ENCODE measurements at regions not wholly inside any gene's neighbourhood (a gene's known extent, or its start where the extent isn't known, plus 50 kb on each side); places are given as distances from the start of the nearest gene placed in this dataset.
"Not testable (repeated sequence)": the region's sequence is repeated elsewhere in the genome, so short reads cannot be mapped to it uniquely, and the experiment has no call there.

DNA sequence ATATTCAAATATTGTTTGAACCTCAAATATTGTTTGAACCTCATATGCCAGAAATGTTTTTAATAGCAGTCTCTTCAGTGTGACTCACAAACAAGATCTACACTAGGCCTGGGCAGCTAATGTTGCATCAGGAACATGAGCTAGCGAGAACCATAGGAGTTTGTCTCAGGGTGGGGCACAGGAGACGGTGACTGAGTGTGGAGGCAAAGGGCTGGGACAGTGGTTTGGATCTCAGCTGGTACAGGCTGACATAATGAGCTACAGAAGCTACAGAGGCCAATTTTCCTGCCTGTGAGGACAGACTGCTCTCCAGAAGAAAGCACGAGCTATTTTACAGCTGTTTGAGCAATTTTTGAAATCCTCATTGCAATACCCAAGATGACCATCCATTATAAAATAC lies 224.7 kb downstream of the CENPC start:
- ChIA-PET CTCF (interaction anchor here (1.5 to 2.1 kb wide), 3 partner anchors 37 to 233 kb away, joined by 3 to 12 read pairs (median 4); no protein-coding TSS in a partner anchor), POLR2A (no interaction called here)
- DNase-seq, result no peak
- no peaks in the 10 kb centered on the region for H3K9me3 Mint-ChIP-seq
- TF ChIP-seq, protein P1, sequence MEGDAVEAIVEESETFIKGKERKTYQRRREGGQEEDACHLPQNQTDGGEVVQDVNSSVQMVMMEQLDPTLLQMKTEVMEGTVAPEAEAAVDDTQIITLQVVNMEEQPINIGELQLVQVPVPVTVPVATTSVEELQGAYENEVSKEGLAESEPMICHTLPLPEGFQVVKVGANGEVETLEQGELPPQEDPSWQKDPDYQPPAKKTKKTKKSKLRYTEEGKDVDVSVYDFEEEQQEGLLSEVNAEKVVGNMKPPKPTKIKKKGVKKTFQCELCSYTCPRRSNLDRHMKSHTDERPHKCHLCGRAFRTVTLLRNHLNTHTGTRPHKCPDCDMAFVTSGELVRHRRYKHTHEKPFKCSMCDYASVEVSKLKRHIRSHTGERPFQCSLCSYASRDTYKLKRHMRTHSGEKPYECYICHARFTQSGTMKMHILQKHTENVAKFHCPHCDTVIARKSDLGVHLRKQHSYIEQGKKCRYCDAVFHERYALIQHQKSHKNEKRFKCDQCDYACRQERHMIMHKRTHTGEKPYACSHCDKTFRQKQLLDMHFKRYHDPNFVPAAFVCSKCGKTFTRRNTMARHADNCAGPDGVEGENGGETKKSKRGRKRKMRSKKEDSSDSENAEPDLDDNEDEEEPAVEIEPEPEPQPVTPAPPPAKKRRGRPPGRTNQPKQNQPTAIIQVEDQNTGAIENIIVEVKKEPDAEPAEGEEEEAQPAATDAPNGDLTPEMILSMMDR (IDR thresholded peaks at IDR 0.05), result no peak
- no peak for ATAC-seq
- H3K4me3 Mint-ChIP-seq, result no peak overlapping the region
- no peak overlapping the region for H3K27ac Mint-ChIP-seq
- H3K36me3 Mint-ChIP-seq (ENCODE audit: low read depth), result no peaks in the 10 kb centered on the region
- no peaks in the 10 kb centered on the region for H3K4me1 Mint-ChIP-seq (ENCODE audit: low read depth)
- intact Hi-C loops (cut with micrococcal nuclease), result no loop called here
- H3K27me3 Mint-ChIP-seq, result peaks cover 1% of the 10 kb centered on the region

DNA sequence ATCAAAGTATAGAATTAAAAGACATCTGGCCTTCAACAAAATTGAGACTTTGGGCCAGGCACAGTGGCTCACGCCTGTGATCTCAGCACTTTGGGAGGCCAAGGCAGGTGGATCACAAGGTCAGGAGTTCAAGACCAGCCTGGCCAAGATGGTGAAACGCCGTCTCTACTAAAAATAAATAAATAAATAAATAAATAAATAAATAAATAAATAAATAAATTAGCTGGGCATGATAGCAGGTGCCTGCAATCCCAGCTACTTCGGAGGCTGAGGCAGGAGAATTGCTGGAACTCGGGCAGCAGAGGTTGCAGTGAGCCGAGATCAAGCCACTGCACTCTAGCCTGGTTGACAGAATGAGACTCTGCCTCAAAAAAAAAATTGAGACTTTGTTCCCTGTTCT lies 225.7 kb downstream of the CENPC start:
- H3K4me3 Mint-ChIP-seq; H3K27me3 Mint-ChIP-seq; H3K27ac Mint-ChIP-seq; H3K4me1 Mint-ChIP-seq (ENCODE audit: low read depth); intact Hi-C loops (cut with micrococcal nuclease); DNase-seq; H3K9me3 Mint-ChIP-seq; ATAC-seq; H3K36me3 Mint-ChIP-seq (ENCODE audit: low read depth): not testable (repeated sequence)
- CTCF ChIA-PET, result interaction anchor here (1.5 to 2.1 kb wide), 3 partner anchors 36 to 232 kb away, joined by 3 to 12 read pairs (median 4); no protein-coding TSS in a partner anchor
- POLR2A ChIA-PET, result interaction anchor here (0.6 kb wide), 1 partner anchor 164 kb away, joined by 4 read pairs; no protein-coding TSS in a partner anchor

DNA sequence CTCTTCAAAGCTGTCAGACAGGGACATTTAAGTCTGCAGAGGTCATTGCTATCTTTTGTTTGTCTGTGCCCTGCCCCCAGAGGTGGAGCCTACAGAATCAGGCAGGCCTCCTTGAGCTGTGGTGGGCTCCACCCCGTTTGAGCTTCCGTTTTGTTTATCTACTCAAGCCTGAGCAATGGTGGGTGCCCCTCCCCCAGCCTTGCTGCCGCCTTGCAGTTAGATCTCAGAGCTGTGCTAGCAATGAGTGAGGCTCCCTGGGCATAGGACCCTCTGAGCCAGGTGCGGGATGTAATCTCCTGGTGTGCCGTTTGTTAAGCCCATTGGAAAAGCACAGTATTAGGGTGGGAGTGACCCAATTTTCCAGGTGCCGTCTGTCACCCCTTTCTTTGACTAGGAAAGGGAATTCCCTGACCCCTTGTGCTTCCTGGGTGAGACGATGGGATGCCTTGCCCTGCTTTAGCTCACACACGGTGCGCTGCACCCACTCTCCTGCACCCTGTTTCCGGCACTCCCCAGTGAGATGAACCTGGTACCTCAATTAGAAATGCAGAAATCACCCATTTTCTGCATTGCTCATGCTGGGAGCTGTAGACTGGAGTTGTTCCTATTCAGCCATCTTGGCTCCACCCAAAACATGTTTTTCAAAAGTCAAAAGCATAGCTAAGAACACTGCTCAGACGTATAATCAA lies 244.7 kb downstream of the CENPC start:
- H3K4me1 Mint-ChIP-seq (ENCODE audit: low read depth); CTCF ChIA-PET; intact Hi-C loops (cut with micrococcal nuclease); H3K27me3 Mint-ChIP-seq; ATAC-seq; H3K9me3 Mint-ChIP-seq; POLR2A ChIA-PET; H3K27ac Mint-ChIP-seq; H3K4me3 Mint-ChIP-seq; H3K36me3 Mint-ChIP-seq (ENCODE audit: low read depth); DNase-seq: not testable (repeated sequence)

DNA sequence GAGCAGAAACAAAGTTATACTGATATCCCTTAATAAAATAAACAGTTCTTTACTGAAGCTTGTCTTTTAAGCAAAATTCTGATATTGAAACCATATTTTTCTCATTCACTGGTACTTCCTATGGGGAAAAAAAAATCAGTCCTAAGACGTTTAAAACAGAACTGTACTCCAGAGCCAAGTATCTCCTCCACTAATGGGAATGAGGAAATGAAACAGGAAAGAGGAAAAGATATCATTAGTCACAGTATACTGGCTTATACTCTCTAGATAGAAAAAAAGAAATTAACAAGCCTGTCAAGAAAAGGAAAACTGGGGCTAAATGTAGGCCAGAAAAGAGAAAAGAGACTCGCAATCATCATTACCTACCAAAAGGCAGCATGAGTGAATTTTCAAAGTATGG lies 252.7 kb downstream of the CENPC start:
- CTCF ChIA-PET, result no interaction called here
- DNase-seq (no peak), ATAC-seq (no peak)
- intact Hi-C loops (cut with micrococcal nuclease), result no loop called here
- POLR2A ChIA-PET, result no interaction called here
- Mint-ChIP-seq H3K4me1 (ENCODE audit: low read depth) (no peaks in the 10 kb centered on the region), H3K27me3 (no peaks in the 10 kb centered on the region), H3K9me3 (no peaks in the 10 kb centered on the region), H3K36me3 (ENCODE audit: low read depth) (no peaks in the 10 kb centered on the region), H3K27ac (no peak overlapping the region), H3K4me3 (no peak overlapping the region)
- TF ChIP-seq, protein P1 (IDR thresholded peaks at IDR 0.05), result no peak

DNA sequence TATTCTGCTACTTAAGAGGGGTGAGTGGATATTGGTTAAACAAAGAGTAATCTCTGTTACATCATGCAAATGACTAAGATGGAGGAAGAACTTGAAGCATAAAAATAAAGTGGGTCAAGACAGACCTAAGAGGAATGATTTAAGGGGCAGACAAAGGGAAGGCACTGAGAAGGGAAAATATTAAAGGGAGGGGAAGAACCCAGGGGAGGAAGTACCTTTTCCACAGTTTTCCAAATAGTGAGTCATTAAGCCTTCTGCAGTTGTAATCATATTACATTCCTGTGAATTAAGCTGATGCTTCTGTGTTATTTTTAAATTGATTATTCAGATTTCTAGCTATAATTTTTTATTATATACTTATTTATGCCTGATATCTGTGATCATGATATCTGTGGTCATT lies 253.3 kb downstream of the CENPC start:
- DNase-seq (no peak), ATAC-seq (no peak)
- CTCF ChIA-PET, result no interaction called here
- Mint-ChIP-seq H3K9me3 (no peaks in the 10 kb centered on the region), H3K4me1 (ENCODE audit: low read depth) (no peaks in the 10 kb centered on the region), H3K27ac (no peak overlapping the region), H3K4me3 (no peak overlapping the region), H3K36me3 (ENCODE audit: low read depth) (no peaks in the 10 kb centered on the region), H3K27me3 (no peaks in the 10 kb centered on the region)
- POLR2A ChIA-PET, result no interaction called here
- intact Hi-C loops (cut with micrococcal nuclease), result no loop called here
- TF ChIP-seq, protein P1 (IDR thresholded peaks at IDR 0.05), result no peak

DNA sequence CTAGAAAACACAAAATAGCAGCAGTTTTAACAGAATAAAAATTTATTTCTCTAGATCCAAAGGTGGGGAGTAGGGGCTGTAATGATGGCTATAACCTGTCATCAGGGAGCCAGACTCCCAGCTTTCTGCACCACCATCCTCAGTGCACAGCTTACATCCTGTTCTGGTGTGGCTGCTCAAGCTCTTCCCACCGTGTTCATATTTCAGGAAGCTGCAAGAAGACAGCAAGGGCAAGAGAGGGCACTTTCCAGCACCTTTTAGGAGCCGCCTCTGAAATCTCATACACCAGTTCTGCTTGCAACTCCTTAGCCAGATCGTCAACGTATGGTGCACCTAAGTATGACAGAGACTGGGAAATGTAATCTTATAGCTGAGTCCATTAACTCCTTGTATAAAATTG lies 253.7 kb downstream of the CENPC start:
- POLR2A ChIA-PET, result no interaction called here
- TF ChIP-seq, protein P1 (IDR thresholded peaks at IDR 0.05), result no peak
- no peak for ATAC-seq
- intact Hi-C loops (cut with micrococcal nuclease), result no loop called here
- CTCF ChIA-PET, result no interaction called here
- no peaks in the 10 kb centered on the region for H3K27me3 Mint-ChIP-seq
- no peaks in the 10 kb centered on the region for H3K36me3 Mint-ChIP-seq (ENCODE audit: low read depth)
- DNase-seq, result no peak
- no peaks in the 10 kb centered on the region for H3K9me3 Mint-ChIP-seq
- no peaks in the 10 kb centered on the region for H3K4me1 Mint-ChIP-seq (ENCODE audit: low read depth)
- no peak overlapping the region for H3K27ac Mint-ChIP-seq
- no peak overlapping the region for H3K4me3 Mint-ChIP-seq

Data from activated CD8-positive, alpha-beta T cell treated with anti-CD3 and anti-CD28 coated beads for 36 hours (primary cell).